GM12878 (cell line): ENCODE measurements at regions not wholly inside any gene's neighbourhood (a gene's known extent, or its start where the extent isn't known, plus 50 kb on each side); places are given as distances from the start of the nearest gene placed in this dataset.

Experiments used
- ATAC-seq: fragments of 200-7000 bp; cut with Tn5 transposase; 3 replicates; pipeline ENCODE4 v1.9.1; 2020; ENCODE audit warnings: mild to moderate bottlenecking, moderate library complexity
- BruUV-seq: library from RNA; stranded (reverse); fragments of 400-500 nt; replicated peaks from 2 replicates; lab custom pipeline; 2021; lab: Mats Ljungman, UMichigan
- CTCF ChIA-PET: fragments of 300-600 bp; sonication (Branson Sonifier 250); formaldehyde crosslinking; extraction: SDS; loops from one replicate; lab custom pipeline; 2021; ENCODE audit warnings: inconsistent platforms; lab: Yijun Ruan, JAX
- POLR2A ChIA-PET: fragments of 350-600 bp; formaldehyde crosslinking; extraction: SDS; loops from one replicate; lab custom pipeline; 2021; ENCODE audit warnings: inconsistent platforms; lab: Charles Lee
- RAD21 ChIA-PET: fragments of 300-600 bp; sonication (Branson Sonifier 250); formaldehyde crosslinking; loops from one replicate; lab custom pipeline; 2023; ENCODE audit warnings: antibody characterized with exemption; ENCODE audit not compliant: unreplicated experiment; lab: Charles Lee
- SMC1A ChIA-PET: fragments of 300-600 bp; sonication (Branson Sonifier 250); formaldehyde crosslinking; loops from one replicate; lab custom pipeline; 2023; ENCODE audit not compliant: unreplicated experiment, uncharacterized antibody; lab: Charles Lee
- DNase-seq: peaks from one replicate; pipeline ENCODE4 v3.0.0-alpha.2; 2011; ENCODE audit warnings: low read depth, low spot score
- FAIRE-seq: peaks from 3 replicates; lab custom pipeline; 2011; peaks lifted over from hg19 to GRCh38; lab: Jason Lieb, UNC
- H2AFZ ChIP-seq: 2 replicates; pipeline ENCODE4 v1.6.0; 2011; ENCODE audit warnings: low read depth, low read length, control low read depth; ENCODE audit not compliant: control insufficient read depth
- H3K27ac ChIP-seq: 2 replicates; pipeline ENCODE4 v1.5.1; 2011; ENCODE audit warnings: control low read depth; ENCODE audit not compliant: control insufficient read depth, insufficient read depth
- H3K27me3 ChIP-seq, 2 experiments: replicated peaks in 1 of 2; 2 replicates each; pipeline versions ENCODE4 v1.6.0 to v1.6.1; 2011; ENCODE audit warnings: low read length in 1 of 2; ENCODE audit not compliant: control insufficient read depth in 2 of 2, insufficient read depth in 2 of 2
- H3K36me3 ChIP-seq, 2 experiments: 2 replicates each; pipeline ENCODE4 v1.5.1; 2011; ENCODE audit warnings: low read length in 1 of 2; ENCODE audit not compliant: control insufficient read depth in 2 of 2, insufficient read depth in 2 of 2
- H3K4me1 ChIP-seq: 2 replicates; pipeline ENCODE4 v1.6.1; 2011; ENCODE audit warnings: mild to moderate bottlenecking, low read length, moderate library complexity, mixed read lengths; ENCODE audit not compliant: control insufficient read depth, insufficient read depth
- H3K4me2 ChIP-seq: 2 replicates; pipeline ENCODE4 v1.6.0; 2011; ENCODE audit warnings: control low read depth; ENCODE audit not compliant: control insufficient read depth, insufficient read depth
- H3K4me3 ChIP-seq: fragments of 200-600 bp; sonication (generic); 2 replicates; pipeline ENCODE4 v1.5.1; 2016
- H3K79me2 ChIP-seq: 2 replicates; pipeline ENCODE4 v1.6.0; 2011; ENCODE audit warnings: low read length; ENCODE audit not compliant: control insufficient read depth, insufficient read depth
- H3K9ac ChIP-seq: 2 replicates; pipeline ENCODE4 v1.8.0; 2011; ENCODE audit warnings: low read length, control low read depth, mixed read lengths; ENCODE audit not compliant: control insufficient read depth, insufficient read depth
- H3K9me3 ChIP-seq: replicated peaks from 3 replicates; pipeline ENCODE4 v1.5.1; 2011; ENCODE audit warnings: mild to moderate bottlenecking, low read length; ENCODE audit not compliant: control insufficient read depth, insufficient read depth
- H4K20me1 ChIP-seq: 2 replicates; pipeline ENCODE4 v1.6.0; 2011; ENCODE audit not compliant: control insufficient read depth, insufficient read depth
- BRCA1 ChIP-seq: IDR thresholded peaks from 2 replicates; pipeline ENCODE4 v1.6.1; 2011; ENCODE audit warnings: low read depth, low read length, improper control_type of control experiment
- CBX3 ChIP-seq: fragments of 200-600 bp; sonication (generic); IDR thresholded peaks from 2 replicates; pipeline ENCODE4 v1.6.1; 2016; ENCODE audit warnings: low read depth, borderline replicate concordance
- CUX1 ChIP-seq: IDR thresholded peaks from 2 replicates; pipeline ENCODE4 v1.6.1; 2012; ENCODE audit warnings: improper control_type of control experiment, low read depth, low read length; ENCODE audit not compliant: insufficient replicate concordance
- JUND ChIP-seq: IDR thresholded peaks from 2 replicates; pipeline ENCODE4 v1.6.1; 2012; ENCODE audit warnings: low read depth, mild to moderate bottlenecking, low read length, improper control_type of control experiment, moderate library complexity
- NFIC ChIP-seq: IDR thresholded peaks from 2 replicates; pipeline ENCODE4 v1.6.1; 2012; ENCODE audit warnings: low read depth, mild to moderate bottlenecking, inconsistent platforms, low read length, moderate library complexity
- POLR2A ChIP-seq: IDR thresholded peaks from 2 replicates; pipeline ENCODE4 v1.6.1; 2011; ENCODE audit warnings: low read depth, mild to moderate bottlenecking, low read length
- RAD21 ChIP-seq: IDR thresholded peaks from 2 replicates; pipeline ENCODE4 v1.6.1; 2011; ENCODE audit warnings: mild to moderate bottlenecking, low read depth, low read length, moderate library complexity; ENCODE audit not compliant: insufficient read depth
- WGBS: methylation state at CpG from one replicate; pipeline ENCODE4 v1.1.6; 2016; ENCODE audit warnings: low lambda C conversion rate; ENCODE audit not compliant: insufficient replicate concordance, insufficient coverage; ENCODE audit errors: missing lambda C conversion rate; 5-methylcytosine and 5-hydroxymethylcytosine counted together
- in situ Hi-C: fragments of 300-500 bp; cut with MboI; formaldehyde crosslinking; loops from 9 replicates; pipeline ENCODE4 v1.14.3; 2018; ENCODE audit warnings: mixed read lengths
- intact Hi-C: fragments of 100-400 bp; cut with micrococcal nuclease; formaldehyde crosslinking; loops from one replicate; pipeline ENCODE4 v1.14.2; 2022; ENCODE audit not compliant: unreplicated experiment
- TF ChIP-seq, protein P1 (sequence below): IDR thresholded peaks from 2 replicates; pipeline ENCODE4 v1.6.1; 2012; ENCODE audit warnings: low read depth, low read length, improper control_type of control experiment

DNA sequence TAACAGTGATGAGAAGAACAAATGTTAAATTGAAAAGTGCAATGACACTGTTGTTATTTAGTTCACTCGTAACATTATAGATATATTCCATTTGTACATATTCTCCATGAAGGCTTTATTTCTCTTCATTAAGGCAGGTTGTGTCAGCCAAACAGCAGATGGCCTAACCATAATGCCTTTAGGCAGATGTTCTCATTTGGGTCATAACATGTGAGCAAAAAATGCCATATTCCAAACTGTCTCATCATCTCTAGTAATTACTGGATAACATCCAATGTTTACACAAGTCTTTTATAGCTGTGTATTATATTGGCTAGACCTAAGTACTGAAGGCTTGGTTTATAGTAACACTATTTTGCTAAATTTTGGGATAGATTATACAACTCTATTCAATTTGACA is 87.2 kb upstream of the CHODL start:
- Histone ChIP-seq H3K79me2 (no peaks in the 10 kb centered on the region), H3K4me1 (no peaks in the 10 kb centered on the region), H3K27me3 (no peaks in the 10 kb centered on the region), H3K4me3 (no peak overlapping the region), H3K9ac (no peak overlapping the region), H3K4me2 (no peak overlapping the region), H3K36me3 (no peaks in the 10 kb centered on the region), H3K9me3 (no peaks in the 10 kb centered on the region), H3K27ac (no peak overlapping the region), H2AFZ (no peak overlapping the region), H4K20me1 (no peaks in the 10 kb centered on the region)
- CTCF ChIA-PET = no interaction called here
- SMC1A ChIA-PET = no interaction called here
- in situ Hi-C loops (no loop called here), intact Hi-C loops (no loop called here)
- FAIRE-seq = no peak
- TF ChIP-seq POLR2A (no peak), JUND (no peak), NFIC (no peak), CUX1 (no peak), BRCA1 (no peak), CBX3 (no peak), RAD21 (no peak)
- TF ChIP-seq, protein P1, sequence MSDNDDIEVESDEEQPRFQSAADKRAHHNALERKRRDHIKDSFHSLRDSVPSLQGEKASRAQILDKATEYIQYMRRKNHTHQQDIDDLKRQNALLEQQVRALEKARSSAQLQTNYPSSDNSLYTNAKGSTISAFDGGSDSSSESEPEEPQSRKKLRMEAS = no peak
- WGBS = 91% methylated on average over 1 of the region's 1 CpG
- RAD21 ChIA-PET = no interaction called here
- DNase-seq = no peak
- POLR2A ChIA-PET = no interaction called here
- no TSS peak for BruUV-seq
- ATAC-seq = no peak
